ENCODE measurements at regions not wholly inside any gene's neighbourhood (a gene's known extent, or its start where the extent isn't known, plus 50 kb on each side); places are given as distances from the start of the nearest gene placed in this dataset.
"Not testable (repeated sequence)": the region's sequence is repeated elsewhere in the genome, so short reads cannot be mapped to it uniquely, and the experiment has no call there.

- no peak for DNase-seq
These were observed 72.2 kb downstream of the CRLF2 start for GRCh38 chrX:1140236-1140681.

GRCh38 chrX:1139185-1139500 lies 73.3 kb downstream of the CRLF2 start:
- DNase-seq, result no peak

- no peak for DNase-seq
These were observed 73.8 kb downstream of the CRLF2 start for GRCh38 chrX:1138476-1139184.

- DNase-seq, result no peak
These were observed 74.9 kb downstream of the CRLF2 start for GRCh38 chrX:1137531-1137930.

DNA sequence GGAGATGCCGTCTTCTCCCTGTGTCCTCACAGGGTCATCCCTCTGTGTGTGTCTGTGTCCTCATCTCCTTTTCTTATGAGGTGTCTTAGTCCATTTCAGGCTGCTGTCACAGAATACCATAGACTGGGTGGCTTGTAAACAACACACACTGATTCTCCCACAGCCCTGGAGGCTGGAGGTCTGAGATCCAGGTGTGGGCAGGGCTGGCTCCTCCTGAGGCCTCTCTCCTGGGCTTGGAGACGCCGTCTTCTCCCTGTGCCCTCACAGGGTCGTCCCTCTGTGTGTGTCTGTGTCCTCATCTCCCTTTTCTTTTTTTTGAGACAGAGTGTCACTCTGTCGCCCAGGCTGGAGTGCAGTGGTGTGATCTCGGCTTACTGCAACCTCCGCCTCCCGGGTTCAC lies 75.9 kb downstream of the CRLF2 start:
- DNase-seq, result not testable (repeated sequence)

DNA sequence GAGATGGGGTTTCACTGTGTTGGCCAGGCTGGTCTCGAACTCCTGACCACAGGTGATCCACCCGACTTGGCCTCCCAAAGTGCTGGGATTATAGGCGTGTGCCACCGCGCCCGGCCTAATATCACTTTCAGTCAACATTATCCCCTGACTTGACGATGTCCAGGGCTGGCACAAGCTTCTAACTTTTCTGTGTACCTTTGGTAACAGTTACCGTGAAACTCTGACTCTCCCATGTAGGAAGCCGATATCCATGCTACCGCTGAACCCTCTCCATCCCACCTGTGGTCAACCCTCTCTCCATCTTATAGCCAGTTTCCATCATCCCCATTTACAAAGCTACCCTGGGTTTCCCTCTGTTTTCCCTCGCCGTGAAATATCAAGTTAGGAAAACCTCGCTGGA lies 77.5 kb downstream of the CRLF2 start:
- no peak for DNase-seq

DNA sequence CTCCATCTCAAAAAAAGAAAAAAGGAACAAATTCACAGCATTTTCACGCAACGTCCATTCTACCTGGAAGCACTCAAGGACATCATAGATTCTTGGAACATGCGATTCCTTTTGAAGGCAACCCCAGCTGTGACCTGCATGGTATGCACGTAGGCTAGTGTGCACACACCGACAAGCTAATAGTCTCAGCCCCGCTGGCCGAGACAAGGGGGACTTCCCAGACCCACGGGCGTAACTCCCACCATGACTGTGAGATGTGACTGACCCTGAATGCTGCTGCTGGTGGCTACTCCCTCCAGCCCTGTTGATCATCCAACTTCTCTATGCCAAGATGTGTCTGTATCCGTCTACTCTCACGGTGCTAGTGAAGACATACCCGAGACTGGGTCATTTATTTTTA lies 78.3 kb downstream of the CRLF2 start:
- no peak for DNase-seq

DNA sequence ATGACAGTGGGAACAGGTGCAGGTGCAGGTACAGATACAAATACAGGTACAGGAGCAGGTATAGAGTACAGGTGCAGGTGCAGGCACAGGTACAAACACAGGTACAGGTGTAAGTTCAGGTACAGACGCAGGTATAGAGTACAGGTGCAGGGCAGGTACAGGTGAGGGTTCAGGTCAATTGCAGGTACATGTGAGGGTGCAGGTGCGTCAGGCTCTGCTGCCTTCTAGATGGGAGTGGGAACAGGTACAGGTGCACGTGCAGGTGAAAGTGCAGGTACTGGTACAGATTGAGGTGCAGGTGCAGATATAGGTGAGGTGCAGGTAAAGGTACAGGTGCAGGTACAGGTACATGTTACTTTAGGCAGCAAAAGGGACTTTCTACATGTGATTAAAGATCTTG lies 85.7 kb downstream of the CRLF2 start:
- DNase-seq, result no peak

DNA sequence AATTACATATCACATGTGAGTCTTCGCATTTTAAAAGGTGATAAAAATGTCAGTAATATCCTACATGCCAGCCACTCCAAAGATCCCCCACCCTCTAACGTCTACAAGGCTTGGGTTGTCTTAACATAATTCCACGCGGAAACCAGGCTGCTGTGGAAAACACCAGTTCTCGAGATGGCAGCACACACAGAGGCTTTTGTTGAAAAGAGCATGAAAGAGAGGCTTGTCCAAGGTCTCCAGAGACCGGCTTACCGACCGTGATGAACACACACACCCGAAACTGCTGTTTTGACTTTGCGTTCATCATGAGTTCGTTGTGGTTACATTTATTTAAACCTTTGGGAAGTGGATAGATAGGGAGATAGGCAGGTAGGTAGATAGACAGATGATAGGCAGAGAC lies 87.9 kb downstream of the CRLF2 start:
- DNase-seq, result no peak

DNA sequence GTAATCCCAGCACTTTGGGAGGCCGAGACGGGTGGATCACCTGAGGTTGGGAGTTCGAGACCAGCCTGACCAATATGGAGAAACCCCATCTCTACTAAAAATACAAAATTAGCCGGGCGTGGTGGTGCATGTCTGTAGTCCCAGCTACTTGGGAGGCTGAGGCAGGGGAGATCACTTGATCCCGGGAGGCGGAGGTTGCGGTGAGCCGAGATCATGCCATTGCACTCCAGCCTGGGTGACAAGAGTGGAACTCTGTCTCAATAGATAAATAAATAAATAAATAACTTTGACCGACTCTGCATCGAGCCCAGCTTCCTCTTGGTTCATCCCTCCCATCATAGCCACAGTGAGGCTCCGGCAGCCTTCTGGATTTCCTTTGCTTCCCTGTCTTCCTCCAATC lies 89.6 kb downstream of the CRLF2 start:
- DNase-seq, result not testable (repeated sequence)

- no peak for DNase-seq
These were observed 93.2 kb downstream of the CRLF2 start for GRCh38 chrX:1119275-1119674.

DNA sequence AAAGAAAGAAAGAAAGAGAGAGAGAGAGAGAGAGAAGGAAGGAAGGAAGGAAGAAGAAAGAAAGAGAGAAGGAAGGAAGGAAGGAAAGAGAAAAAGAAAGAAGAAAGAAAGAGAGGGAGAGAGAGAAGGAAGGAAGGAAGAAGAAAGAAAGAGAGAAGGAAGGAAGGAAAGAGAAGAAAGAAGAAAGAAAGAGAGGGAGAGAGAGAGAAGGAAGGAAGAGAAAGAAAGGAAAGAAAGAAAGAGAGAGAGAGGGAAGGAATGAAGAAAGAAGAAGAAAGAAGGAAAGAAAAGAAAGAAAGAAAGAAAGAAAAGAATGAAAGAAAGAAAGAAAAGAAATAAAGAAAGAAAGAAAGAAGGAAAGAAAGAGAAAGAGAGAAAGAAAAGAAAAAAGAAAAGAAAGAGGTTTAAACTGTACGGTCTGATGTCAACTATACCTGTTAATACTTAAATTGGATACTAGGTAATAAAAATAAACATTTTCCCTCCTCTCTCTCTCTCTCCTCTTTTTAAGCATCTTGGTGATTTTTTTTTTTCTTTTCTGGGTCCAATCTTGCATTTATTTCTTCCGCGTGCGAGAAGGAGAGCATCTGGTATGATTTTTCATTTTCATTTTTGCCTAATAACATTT lies 93.8 kb downstream of the CRLF2 start:
- no peak for DNase-seq

GRCh38 chrX:1115411-1115810 lies 97.0 kb downstream of the CRLF2 start:
- not testable (repeated sequence) for DNase-seq

- DNase-seq, result no peak
These were observed 100.1 kb downstream of the CRLF2 start for GRCh38 chrX:1112321-1112720.

- no peak for DNase-seq
These were observed 100.7 kb downstream of the CRLF2 start for GRCh38 chrX:1111601-1112300.

DNA sequence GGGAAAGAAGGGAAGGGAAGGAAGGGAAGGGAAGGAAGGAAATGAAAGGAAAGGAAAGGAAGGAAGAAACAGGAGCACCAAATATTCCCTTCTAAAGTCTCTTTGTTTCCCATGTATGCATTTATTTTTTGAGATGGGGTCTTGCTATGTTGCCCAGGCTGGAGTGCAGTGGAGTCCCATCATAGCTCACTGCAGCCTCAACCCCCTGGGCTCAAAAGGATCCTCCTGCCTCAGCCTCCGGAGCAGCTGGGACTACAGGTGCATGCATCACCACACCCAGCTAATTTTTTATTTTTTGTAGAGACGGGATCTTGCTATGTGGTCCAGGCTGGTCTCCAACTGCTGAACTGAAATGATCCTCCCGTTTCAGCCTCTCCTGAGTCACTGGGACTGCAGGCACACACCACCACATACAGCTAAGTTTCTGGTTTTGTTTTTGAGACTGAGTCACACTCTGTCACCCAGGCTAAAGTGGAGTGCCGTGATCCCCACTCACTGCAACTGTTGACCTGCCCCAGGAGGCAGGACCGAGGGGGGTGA lies 102.8 kb downstream of the CRLF2 start:
- no peak for DNase-seq

GRCh38 chrX:1108501-1109445 lies 103.7 kb downstream of the CRLF2 start:
- DNase-seq, result no peak

GRCh38 chrX:1106478-1107210 lies 105.8 kb downstream of the CRLF2 start:
- no peak for DNase-seq

DNA sequence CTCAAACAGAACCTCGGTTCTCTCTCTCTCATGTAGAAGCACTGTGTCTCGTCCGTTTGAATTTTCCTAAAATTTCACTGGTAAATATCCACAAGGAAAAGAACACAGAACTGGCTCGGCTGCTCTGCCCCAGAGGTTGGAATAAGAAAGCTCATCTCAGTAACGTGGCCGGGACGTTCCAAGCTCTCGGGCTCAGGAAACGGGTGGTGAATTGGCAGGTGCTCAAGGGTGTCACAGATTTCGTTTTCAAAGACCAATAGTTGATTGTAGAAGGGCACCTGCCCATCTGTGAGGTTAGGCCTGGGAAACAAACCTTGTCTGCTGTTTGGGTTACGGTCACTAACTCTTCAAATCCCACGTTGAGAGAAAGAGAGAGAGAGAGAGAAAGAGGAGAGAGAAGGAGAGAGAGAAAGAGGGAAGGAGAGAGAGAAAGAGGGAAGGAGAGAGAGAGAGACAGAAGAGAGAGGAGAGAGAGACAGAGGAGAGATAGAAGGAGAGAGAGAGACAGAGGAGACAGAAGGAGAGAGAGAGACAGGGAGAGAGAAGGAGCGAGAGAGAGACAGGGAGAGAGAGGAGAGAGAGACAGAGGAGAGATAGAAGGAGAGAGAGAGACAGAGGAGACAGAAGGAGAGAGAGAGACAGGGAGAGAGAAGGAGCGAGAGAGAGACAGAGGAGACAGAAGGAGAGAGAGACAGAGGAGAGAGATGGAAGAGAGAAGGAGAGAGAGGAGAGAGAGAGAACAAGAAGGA lies 106.6 kb downstream of the CRLF2 start:
- no peak for DNase-seq

GRCh38 chrX:1105031-1105430 lies 107.4 kb downstream of the CRLF2 start:
- not testable (repeated sequence) for DNase-seq

DNA sequence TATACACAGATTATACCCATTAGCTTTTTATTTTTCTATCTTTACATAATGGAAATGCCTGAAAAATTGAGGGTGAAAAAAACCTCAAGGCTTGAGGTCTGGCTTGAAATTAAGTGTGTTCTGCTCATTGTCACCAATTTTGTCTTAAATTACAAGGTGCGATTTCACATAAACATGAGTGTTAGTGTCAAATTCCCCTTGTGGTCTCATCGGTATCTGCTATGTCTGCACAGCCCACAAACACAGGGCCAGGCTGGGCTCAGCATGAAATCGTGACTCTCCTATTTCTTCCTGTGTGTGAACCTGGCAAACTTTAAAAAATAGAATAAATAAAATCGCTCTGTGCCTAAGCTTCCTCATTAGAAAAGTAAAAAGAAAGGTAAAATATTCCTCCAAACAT lies 109.1 kb downstream of the CRLF2 start:
- DNase-seq, result no peak
